Pons (tissue), 1 donor: ENCODE measurements at regions not wholly inside any gene's neighbourhood (a gene's known extent, or its start where the extent isn't known, plus 50 kb on each side); places are given as distances from the start of the nearest gene placed in this dataset.

Source experiments
- DNase-seq: peaks from one replicate; pipeline ENCODE4 v3.0.0-alpha.2; 2016; ENCODE audit warnings: low spot score

DNA sequence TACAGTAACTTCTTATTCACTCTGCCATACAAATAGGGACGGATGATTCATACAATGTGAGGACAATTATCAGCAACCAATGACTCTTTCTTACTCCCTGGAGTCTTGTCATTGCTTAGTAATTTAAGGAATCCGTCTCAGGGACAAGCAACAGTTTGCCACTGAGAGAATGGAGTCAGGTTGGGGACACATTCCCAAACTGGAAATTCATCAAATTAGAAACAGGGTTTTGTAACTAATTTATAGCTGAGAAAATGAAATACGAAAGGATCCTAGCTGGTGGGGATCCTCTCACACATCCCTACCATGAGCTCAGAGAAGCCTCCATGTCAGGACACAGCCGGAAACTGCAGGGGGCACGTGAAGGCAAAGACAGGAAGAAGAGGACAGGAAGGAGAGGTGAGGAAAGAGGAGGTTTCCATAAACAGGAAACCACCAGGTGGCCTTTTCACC, 50.4 kb upstream of the KDR start:
- no peak for DNase-seq

DNA sequence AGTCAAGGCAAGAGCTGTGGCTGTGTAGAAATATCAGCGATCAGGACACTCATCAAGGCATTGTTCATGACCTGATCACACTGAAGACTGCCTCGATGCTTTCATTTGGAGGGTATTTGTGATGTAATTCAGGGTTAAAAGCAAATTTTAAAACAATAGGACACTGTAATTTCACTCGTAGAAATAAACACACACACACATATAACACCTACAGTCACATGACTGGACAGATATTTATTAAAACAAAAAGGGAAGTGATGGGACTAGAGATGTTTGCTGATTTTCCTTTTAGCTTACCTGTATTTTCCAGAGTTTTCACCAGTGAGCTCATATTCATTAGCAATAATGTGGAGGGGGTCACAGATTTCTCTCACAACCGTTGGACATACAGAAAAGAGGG, 51.1 kb upstream of the KDR start:
- no peak for DNase-seq

- no peak for DNase-seq
Observed at GRCh38 chr4:55177461-55177860, 52.1 kb upstream of the KDR start.

DNA sequence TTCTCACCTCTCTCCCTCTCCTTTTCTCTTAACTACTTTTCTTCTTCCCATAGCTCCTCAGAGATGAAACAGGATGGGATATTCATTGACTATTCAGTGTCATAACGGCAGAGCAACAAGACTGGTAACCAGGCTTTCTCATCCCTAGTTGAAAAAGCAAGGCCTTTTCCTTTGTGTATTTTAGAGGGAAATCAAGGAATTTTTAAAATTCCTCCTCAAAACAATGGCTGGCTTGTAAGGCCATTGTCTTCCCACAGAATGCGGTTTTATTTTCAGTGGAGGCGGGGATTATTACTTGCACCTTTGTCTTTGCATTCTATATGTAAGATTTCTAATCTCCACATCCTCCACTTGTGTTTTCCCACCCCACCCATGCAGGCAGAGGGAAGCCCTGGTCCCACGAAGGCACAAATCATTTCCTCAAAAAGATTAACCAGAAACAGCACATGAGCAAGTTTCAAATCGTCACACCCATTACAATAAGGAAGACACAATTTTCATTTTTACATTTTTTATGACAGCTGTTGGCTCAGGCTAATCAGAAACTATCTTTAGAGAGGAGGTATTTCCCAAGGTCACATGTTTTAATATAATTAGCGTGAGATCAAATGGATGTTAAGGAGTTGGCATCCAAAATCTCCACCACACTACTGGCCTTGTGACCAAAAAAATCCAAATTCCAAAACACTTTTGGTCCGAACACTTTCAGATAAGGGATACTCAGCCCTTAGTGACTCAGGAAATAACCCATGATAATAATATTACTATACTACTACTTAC, 53.0 kb upstream of the KDR start:
- DNase-seq: no peak

GRCh38 chr4:55181010-55182005, 55.9 kb upstream of the KDR start:
- no peak for DNase-seq

DNA sequence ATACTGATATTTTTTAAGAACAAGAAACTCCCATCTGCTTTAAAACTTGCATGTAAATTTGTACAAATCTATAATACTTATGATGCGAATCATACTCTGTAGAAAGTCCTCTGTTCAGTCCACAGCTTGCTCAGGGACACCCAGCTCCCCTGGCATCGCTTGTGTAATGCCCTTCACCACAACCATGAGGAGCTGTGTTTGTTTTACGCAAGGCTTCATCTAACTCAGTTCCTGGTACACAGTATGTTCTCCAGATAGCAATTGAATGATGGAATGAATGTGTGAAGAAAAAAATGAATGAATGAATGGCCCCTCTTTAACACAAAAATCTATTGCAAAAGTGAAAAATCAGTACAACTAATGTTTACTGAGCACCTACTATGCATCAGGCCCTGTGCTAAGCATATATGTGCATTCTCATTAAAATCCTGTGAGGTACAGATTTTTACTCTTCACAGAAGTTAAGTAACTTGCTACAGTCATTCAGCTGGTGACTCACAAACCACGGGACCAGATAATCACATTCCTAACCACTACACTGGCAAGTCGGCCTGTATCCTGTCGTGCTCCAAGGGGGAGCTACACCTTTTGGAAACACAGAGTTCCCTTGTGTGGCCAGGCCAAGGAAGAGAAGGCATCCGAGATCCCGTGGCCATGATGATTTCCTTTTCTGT, 58.7 kb upstream of the KDR start:
- no peak for DNase-seq

GRCh38 chr4:55184600-55185523, 59.5 kb upstream of the KDR start:
- no peak for DNase-seq

- DNase-seq: no peak
Observed at GRCh38 chr4:55186123-55186522, 60.7 kb upstream of the KDR start.

GRCh38 chr4:55186700-55187099, 61.3 kb upstream of the KDR start:
- DNase-seq: no peak

GRCh38 chr4:55214172-55214571, 88.8 kb upstream of the KDR start:
- no peak for DNase-seq

- peak; percentile 24 for DNase-seq
Observed at GRCh38 chr4:55215087-55215486, 89.7 kb upstream of the KDR start.

DNA sequence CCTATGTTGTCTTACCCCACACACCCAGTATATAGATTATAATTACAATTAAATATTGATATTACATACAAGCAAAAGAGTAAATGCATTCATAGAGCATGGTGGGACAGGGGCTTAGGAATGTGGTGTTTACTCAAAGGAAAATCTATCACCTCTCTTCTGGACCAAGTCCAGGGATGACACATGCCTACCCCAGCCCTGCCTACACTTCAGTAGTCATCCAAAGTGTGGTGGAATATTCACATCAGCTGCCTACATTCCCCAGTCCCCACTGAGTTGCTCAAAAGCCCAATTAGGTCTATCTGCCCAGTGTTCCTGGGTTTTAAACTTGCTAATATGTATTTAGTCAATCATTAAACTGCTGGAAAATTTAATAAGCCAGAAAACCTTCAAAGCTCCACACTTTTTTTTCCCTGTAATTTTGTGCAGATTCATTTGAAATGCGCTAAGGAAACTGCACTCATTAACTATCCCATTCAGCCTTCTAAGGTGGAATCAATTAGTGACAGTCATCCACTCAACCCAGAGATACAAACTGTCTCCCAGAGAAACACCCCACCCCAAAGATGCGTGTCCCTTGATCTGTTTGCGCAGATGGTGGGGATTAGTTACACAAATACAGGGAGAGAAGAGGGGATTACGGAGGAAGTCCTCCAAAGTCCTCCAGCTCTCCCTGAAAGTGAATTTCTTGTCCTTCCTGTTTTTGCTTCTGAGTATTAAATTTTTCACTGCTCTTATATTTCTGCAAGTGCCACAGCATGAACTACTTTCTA, 91.7 kb upstream of the KDR start:
- no peak for DNase-seq

GRCh38 chr4:55218041-55218440, 92.6 kb upstream of the KDR start:
- no peak for DNase-seq

- DNase-seq: no peak
Observed at GRCh38 chr4:55237839-55238238, 108.2 kb upstream of the SRD5A3 start.

DNA sequence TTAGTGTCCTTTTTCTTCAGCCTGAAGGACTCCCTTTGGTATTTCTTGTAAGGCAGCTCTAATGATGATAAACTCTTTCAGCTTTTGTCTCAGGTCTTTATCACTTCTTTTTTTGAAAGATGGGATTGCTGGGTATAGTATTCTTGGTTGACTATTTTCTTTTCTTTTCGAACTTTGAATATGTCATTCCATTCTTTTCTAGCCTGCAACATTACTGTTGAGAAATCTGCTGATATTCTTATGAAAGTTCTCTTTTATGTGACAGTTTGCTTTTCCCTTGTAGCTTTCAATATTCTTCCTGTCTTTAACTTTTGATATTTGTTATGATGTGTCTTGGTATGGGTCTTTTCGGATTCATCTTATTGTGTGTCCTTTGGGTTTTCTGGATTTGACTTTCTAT, 107.6 kb upstream of the SRD5A3 start:
- no peak for DNase-seq

GRCh38 chr4:55241461-55241860, 104.6 kb upstream of the SRD5A3 start:
- DNase-seq: no peak

DNA sequence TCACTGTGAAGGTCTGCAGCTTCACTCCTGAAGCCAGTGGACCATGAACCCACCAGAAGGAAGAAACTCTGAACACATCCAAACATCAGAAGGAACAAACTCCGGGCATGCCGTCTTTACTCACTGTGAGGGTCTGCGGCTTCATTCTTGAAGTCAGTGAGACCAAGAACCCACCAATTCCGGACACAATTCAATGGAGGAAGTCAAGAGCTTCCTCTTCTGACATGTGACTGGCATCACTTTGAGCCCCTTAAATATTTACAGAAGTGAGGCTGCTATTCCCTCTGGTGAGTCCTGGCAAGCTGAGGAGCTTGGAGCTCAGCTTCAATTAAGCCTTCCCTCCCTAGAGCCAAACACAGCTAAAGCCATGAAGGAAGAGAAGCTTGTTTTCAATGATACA, 103.5 kb upstream of the SRD5A3 start:
- no peak for DNase-seq

- DNase-seq: no peak
Observed at GRCh38 chr4:55247521-55247920, 98.5 kb upstream of the SRD5A3 start.

GRCh38 chr4:55248756-55249155, 97.3 kb upstream of the SRD5A3 start:
- no peak for DNase-seq

DNA sequence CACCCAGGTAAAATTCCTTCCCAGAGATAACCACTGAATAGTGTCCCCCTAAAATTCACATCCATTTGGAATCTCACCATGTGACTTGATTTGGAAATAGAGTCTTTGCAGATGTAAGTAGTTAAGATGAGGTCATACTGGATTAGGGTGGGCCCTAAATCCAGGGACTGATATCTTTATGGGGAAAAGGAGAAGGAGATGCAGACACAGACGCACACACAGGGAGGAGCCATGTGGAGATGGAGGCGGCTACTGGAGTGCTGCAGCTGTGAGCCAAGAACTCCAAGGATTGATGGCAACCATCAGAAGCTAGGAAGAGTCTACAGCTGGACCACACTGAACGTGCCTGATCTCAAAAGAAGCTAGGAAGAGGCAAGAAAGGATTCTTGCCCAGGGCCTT, 96.6 kb upstream of the SRD5A3 start:
- no peak for DNase-seq

GRCh38 chr4:55251342-55251741, 94.7 kb upstream of the SRD5A3 start:
- no peak for DNase-seq
